C4-2B (cell line): ENCODE measurements at regions not wholly inside any gene's neighbourhood (a gene's known extent, or its start where the extent isn't known, plus 50 kb on each side); places are given as distances from the start of the nearest gene placed in this dataset.

Source experiments
- CTCF ChIP-seq: fragments of 450-650 bp; conservative IDR thresholded peaks from 2 replicates; pipeline ENCODE4 v1.5.1; 2017; ENCODE audit warnings: mild to moderate bottlenecking
- ZFX ChIP-seq: fragments of 450-650 bp; IDR thresholded peaks from 2 replicates; pipeline ENCODE4 v1.6.1; 2017

- no peak for TF ChIP-seq CTCF
- no peak for TF ChIP-seq ZFX
These were observed 93.1 kb downstream of the PDGFA start for GRCh38 chr7:426510-426909.
